ENCODE measurements at regions not wholly inside any gene's neighbourhood (a gene's known extent, or its start where the extent isn't known, plus 50 kb on each side); places are given as distances from the start of the nearest gene placed in this dataset.
"Not testable (repeated sequence)": the region's sequence is repeated elsewhere in the genome, so short reads cannot be mapped to it uniquely, and the experiment has no call there.

DNA sequence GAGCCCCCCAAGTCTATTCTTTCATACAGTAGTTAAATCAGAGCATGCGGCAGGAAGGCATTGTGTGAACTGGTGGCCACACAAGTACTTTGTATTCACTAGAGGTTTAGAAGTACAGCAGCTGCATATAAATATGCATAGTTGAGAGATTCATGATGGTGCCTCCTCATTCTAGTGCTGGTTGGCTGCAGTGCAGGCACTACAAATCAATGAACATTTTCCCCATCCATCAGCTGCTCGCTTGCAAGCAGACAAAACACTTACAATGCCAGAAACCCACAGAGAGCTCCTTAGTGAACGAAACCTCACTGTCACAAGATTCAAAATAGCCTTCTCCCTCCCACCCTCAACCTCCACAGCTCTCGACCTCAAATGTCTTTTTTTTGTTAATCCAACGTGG is 726.2 kb downstream of the USP25 start:
- no peaks in the 10 kb centered on the region for H3K9me3 ChIP-seq (ENCODE audit: low read depth, low read length, poor library complexity, severe bottlenecking)
- no peak overlapping the region for H3K27ac ChIP-seq (ENCODE audit: low read depth, low read length, poor library complexity, severe bottlenecking)
- ChIA-PET CTCF (no interaction called here), POLR2A (ENCODE audit: low non-redundant PET) (no interaction called here)
- H3K36me3 ChIP-seq (ENCODE audit: insufficient read depth, low read length, poor library complexity, severe bottlenecking): no peaks in the 10 kb centered on the region
- no peak for DNase-seq (ENCODE audit: low spot score)
- intact Hi-C loops (cut with micrococcal nuclease; ENCODE audit: unreplicated experiment): loop anchor here (10.0 kb wide), 1 partner anchor 149 kb away; no protein-coding TSS in a partner anchor
- TF ChIP-seq, protein P1, sequence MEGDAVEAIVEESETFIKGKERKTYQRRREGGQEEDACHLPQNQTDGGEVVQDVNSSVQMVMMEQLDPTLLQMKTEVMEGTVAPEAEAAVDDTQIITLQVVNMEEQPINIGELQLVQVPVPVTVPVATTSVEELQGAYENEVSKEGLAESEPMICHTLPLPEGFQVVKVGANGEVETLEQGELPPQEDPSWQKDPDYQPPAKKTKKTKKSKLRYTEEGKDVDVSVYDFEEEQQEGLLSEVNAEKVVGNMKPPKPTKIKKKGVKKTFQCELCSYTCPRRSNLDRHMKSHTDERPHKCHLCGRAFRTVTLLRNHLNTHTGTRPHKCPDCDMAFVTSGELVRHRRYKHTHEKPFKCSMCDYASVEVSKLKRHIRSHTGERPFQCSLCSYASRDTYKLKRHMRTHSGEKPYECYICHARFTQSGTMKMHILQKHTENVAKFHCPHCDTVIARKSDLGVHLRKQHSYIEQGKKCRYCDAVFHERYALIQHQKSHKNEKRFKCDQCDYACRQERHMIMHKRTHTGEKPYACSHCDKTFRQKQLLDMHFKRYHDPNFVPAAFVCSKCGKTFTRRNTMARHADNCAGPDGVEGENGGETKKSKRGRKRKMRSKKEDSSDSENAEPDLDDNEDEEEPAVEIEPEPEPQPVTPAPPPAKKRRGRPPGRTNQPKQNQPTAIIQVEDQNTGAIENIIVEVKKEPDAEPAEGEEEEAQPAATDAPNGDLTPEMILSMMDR (conservative IDR thresholded peaks at IDR 0.05; ENCODE audit: low read depth, low read length): no peak
- TF ChIP-seq EZH2 (IDR thresholded peaks at IDR 0.05; ENCODE audit: borderline replicate concordance, low read depth, low read length, poor library complexity, severe bottlenecking): no peak
- no TSS peak for BruUV-seq (replicated peaks)
- H3K4me1 ChIP-seq (ENCODE audit: insufficient read depth, low read length, poor library complexity, severe bottlenecking): no peaks in the 10 kb centered on the region
- H3K27me3 ChIP-seq (replicated peaks; ENCODE audit: insufficient read depth, low read depth, low read length, poor library complexity): no peaks in the 10 kb centered on the region
- H3K4me3 ChIP-seq (ENCODE audit: low read depth, low read length, poor library complexity, severe bottlenecking): no peak overlapping the region

DNA sequence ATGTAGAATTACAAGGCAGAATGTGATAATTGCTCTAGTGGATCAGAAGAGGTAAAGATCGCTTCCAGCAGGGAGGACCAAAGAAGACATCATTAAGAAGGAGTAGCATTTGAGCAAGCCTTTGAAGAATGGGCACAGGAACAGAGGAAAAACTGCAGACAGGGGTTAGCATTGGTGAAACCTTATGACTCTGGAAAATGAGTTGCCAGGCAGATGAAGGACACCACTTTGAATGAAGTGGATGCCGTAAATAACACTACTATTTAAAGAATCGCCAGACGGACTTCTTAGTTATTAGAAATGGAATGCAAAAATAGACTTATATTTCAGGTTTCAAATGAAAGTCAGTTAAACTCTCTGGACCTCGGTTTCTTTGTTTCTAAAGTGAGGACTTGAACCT is 727.7 kb downstream of the USP25 start:
- no peak overlapping the region for H3K4me3 ChIP-seq (ENCODE audit: low read depth, low read length, poor library complexity, severe bottlenecking)
- H3K27me3 ChIP-seq (replicated peaks; ENCODE audit: insufficient read depth, low read depth, low read length, poor library complexity): no peaks in the 10 kb centered on the region
- intact Hi-C loops (cut with micrococcal nuclease; ENCODE audit: unreplicated experiment): loop anchor here (10.0 kb wide), 1 partner anchor 147 kb away; no protein-coding TSS in a partner anchor
- no peak overlapping the region for H3K27ac ChIP-seq (ENCODE audit: low read depth, low read length, poor library complexity, severe bottlenecking)
- no peak for DNase-seq (ENCODE audit: low spot score)
- TF ChIP-seq, protein P1 (conservative IDR thresholded peaks at IDR 0.05; ENCODE audit: low read depth, low read length): no peak
- TF ChIP-seq EZH2 (IDR thresholded peaks at IDR 0.05; ENCODE audit: borderline replicate concordance, low read depth, low read length, poor library complexity, severe bottlenecking): no peak
- H3K9me3 ChIP-seq (ENCODE audit: low read depth, low read length, poor library complexity, severe bottlenecking): no peaks in the 10 kb centered on the region
- no peaks in the 10 kb centered on the region for H3K36me3 ChIP-seq (ENCODE audit: insufficient read depth, low read length, poor library complexity, severe bottlenecking)
- no TSS peak for BruUV-seq (replicated peaks)
- CTCF ChIA-PET: no interaction called here
- POLR2A ChIA-PET (ENCODE audit: low non-redundant PET): no interaction called here
- no peaks in the 10 kb centered on the region for H3K4me1 ChIP-seq (ENCODE audit: insufficient read depth, low read length, poor library complexity, severe bottlenecking)

DNA sequence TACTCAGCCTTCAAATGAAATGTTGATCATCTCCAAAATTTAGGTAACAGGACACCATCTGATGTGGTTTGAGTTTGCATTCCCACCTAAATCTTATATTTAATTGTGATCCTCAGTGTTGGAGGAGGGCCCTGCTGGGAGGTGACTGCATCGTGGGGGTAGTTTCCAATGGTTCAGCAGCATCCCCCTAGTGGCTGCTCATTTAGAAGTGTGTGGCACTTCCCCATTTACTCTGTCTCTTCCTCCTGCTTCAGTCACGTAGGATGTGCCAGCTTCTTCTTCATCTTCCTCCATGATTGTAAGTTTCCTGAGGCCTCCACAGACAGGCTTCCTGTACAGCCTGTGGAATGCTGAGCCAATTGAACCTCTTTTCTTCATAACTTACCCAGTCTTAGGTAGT is 731.2 kb downstream of the USP25 start:
- no TSS peak for BruUV-seq (replicated peaks)
- intact Hi-C loops (cut with micrococcal nuclease; ENCODE audit: unreplicated experiment): no loop called here
- DNase-seq (ENCODE audit: low spot score): no peak
- Histone ChIP-seq H3K27ac (ENCODE audit: low read depth, low read length, poor library complexity, severe bottlenecking) (no peak overlapping the region), H3K4me3 (ENCODE audit: low read depth, low read length, poor library complexity, severe bottlenecking) (no peak overlapping the region), H3K9me3 (ENCODE audit: low read depth, low read length, poor library complexity, severe bottlenecking) (no peaks in the 10 kb centered on the region), H3K27me3 (replicated peaks; ENCODE audit: insufficient read depth, low read depth, low read length, poor library complexity) (no peaks in the 10 kb centered on the region), H3K36me3 (ENCODE audit: insufficient read depth, low read length, poor library complexity, severe bottlenecking) (no peaks in the 10 kb centered on the region), H3K4me1 (ENCODE audit: insufficient read depth, low read length, poor library complexity, severe bottlenecking) (no peaks in the 10 kb centered on the region)
- TF ChIP-seq, protein P1 (conservative IDR thresholded peaks at IDR 0.05; ENCODE audit: low read depth, low read length): no peak
- TF ChIP-seq EZH2 (IDR thresholded peaks at IDR 0.05; ENCODE audit: borderline replicate concordance, low read depth, low read length, poor library complexity, severe bottlenecking): no peak
- ChIA-PET POLR2A (ENCODE audit: low non-redundant PET) (no interaction called here), CTCF (no interaction called here)

- H3K9me3 ChIP-seq (ENCODE audit: low read depth, low read length, poor library complexity, severe bottlenecking); BruUV-seq (replicated peaks); H3K27ac ChIP-seq (ENCODE audit: low read depth, low read length, poor library complexity, severe bottlenecking); H3K4me1 ChIP-seq (ENCODE audit: insufficient read depth, low read length, poor library complexity, severe bottlenecking); POLR2A ChIA-PET (ENCODE audit: low non-redundant PET); intact Hi-C loops (cut with micrococcal nuclease; ENCODE audit: unreplicated experiment); H3K4me3 ChIP-seq (ENCODE audit: low read depth, low read length, poor library complexity, severe bottlenecking); H3K27me3 ChIP-seq (replicated peaks; ENCODE audit: insufficient read depth, low read depth, low read length, poor library complexity); CTCF ChIA-PET; DNase-seq (ENCODE audit: low spot score); H3K36me3 ChIP-seq (ENCODE audit: insufficient read depth, low read length, poor library complexity, severe bottlenecking): not testable (repeated sequence)
Measured at GRCh38 chr21:16464211-16464889, 734.6 kb downstream of the USP25 start.

Data from A673 (cell line).